RWPE1 (cell line): ENCODE measurements at regions not wholly inside any gene's neighbourhood (a gene's known extent, or its start where the extent isn't known, plus 50 kb on each side); places are given as distances from the start of the nearest gene placed in this dataset.

Experiments
- CTCF ChIA-PET: fragments of 350-600 bp; sonication (Branson Sonifier 250); formaldehyde crosslinking; extraction: SDS; loops from one replicate; lab custom pipeline; 2021; lab: Yijun Ruan, JAX
- POLR2A ChIA-PET: fragments of 400-600 bp; formaldehyde crosslinking; extraction: SDS; loops from one replicate; lab custom pipeline; 2020; ENCODE audit warnings: antibody characterized with exemption; ENCODE audit not compliant: low non-redundant PET; lab: Yijun Ruan, JAX
- DNase-seq: peaks from one replicate; pipeline ENCODE4 v3.0.0; 2012; ENCODE audit warnings: low spot score
- H3K27ac ChIP-seq: fragments of 450-650 bp; 2 replicates; pipeline ENCODE4 v1.5.1; 2017
- TF ChIP-seq, protein P1 (sequence below): fragments of 450-650 bp; conservative IDR thresholded peaks from 2 replicates; pipeline ENCODE4 v1.5.1; 2017; ENCODE audit warnings: low read depth, mild to moderate bottlenecking

DNA sequence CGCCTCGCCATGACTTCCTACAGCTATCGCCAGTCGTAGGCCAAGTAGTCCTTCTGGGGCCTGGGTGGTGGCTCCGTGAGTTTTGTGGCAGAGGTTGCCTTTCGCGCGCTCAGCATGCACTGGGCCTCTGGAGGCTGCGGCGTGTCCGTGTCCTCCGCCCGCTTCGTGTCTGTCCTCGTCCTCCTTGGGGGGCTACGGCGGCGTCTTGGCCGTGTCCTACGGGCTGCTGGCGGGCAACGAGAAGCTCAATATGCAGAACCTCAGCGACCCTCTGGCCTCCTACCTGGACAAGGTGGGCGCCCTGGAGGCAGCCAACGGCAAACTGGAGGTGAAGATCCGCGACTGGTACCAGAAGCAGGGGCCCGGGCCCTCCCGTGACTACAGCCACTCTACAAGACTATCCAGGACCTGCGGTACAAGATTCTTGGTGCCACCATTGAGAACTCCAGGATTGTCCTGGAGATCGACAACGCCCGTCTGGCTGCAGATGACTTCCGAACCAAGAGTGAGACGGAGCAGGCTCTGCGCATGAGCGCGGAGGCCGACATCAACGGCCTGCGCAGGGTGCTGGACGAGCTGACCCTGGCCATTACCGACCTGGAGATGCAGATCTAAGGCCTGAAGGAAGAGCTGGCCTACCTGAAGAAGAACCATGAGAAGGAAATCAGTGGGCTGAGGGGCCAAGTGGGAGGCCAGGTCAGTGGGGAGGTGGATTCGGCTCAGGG, 296.3 kb downstream of the OGFRL1 start:
- H3K27ac ChIP-seq: no peak overlapping the region
- DNase-seq: no peak
- ChIA-PET POLR2A (no interaction called here), CTCF (interaction anchor here (0.6 to 0.7 kb wide), 2 partner anchors 11 to 1742 kb away, joined by 3 to 5 read pairs; no protein-coding TSS in a partner anchor)
- TF ChIP-seq, protein P1, sequence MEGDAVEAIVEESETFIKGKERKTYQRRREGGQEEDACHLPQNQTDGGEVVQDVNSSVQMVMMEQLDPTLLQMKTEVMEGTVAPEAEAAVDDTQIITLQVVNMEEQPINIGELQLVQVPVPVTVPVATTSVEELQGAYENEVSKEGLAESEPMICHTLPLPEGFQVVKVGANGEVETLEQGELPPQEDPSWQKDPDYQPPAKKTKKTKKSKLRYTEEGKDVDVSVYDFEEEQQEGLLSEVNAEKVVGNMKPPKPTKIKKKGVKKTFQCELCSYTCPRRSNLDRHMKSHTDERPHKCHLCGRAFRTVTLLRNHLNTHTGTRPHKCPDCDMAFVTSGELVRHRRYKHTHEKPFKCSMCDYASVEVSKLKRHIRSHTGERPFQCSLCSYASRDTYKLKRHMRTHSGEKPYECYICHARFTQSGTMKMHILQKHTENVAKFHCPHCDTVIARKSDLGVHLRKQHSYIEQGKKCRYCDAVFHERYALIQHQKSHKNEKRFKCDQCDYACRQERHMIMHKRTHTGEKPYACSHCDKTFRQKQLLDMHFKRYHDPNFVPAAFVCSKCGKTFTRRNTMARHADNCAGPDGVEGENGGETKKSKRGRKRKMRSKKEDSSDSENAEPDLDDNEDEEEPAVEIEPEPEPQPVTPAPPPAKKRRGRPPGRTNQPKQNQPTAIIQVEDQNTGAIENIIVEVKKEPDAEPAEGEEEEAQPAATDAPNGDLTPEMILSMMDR: no peak

GRCh38 chr6:71585472-71585871, 296.9 kb downstream of the OGFRL1 start:
- ChIA-PET POLR2A (no interaction called here), CTCF (no interaction called here)
- H3K27ac ChIP-seq: no peak overlapping the region
- TF ChIP-seq, protein P1: no peak
- no peak for DNase-seq

GRCh38 chr6:71588490-71588889, 297.9 kb upstream of the RIMS1 start:
- ChIA-PET POLR2A (no interaction called here), CTCF (no interaction called here)
- H3K27ac ChIP-seq: no peak overlapping the region
- no peak for DNase-seq
- TF ChIP-seq, protein P1: no peak

DNA sequence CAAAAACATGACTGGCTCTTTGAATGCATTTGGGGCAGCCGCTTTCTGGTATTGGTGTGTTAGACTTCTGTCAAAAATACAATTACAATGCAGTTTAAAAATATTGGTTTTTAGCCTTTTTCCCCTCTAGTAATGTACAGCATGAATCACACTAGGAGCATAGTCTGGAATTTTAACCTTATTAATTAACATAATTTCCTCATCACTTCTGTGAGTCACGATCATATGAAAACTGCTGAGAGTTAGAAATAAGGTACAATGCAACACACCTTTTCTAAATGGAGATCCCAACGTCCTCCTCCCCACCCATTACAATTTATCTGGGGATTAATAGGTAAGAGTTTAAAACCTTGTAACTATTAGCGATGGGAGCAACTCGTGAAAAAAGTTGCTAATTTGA, 297.1 kb upstream of the RIMS1 start:
- POLR2A ChIA-PET: no interaction called here
- peak; percentile 17 for DNase-seq
- TF ChIP-seq, protein P1: no peak
- no peak overlapping the region for H3K27ac ChIP-seq
- CTCF ChIA-PET: no interaction called here

DNA sequence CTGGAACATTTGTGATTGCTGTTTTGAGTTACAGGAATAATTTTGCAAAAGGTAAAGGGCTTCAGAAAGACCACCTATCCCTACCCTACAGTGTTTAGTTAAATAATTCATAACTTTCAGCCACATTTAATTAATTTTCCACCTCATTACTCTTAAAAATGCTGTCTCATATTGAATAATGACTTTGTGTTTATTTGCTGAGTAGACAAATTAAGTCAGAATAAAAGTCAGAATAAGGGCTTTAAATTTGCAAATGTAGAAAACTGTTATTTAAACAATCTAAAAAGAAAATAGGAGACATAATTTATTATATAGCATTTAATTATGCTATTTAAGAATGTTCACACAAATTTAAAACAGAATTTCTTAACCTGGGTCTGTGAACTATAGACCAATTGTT, 293.7 kb upstream of the RIMS1 start:
- TF ChIP-seq, protein P1: no peak
- ChIA-PET CTCF (no interaction called here), POLR2A (no interaction called here)
- H3K27ac ChIP-seq: no peak overlapping the region
- DNase-seq: no peak

GRCh38 chr6:71599359-71599758, 287.0 kb upstream of the RIMS1 start:
- ChIA-PET CTCF (no interaction called here), POLR2A (no interaction called here)
- H3K27ac ChIP-seq: no peak overlapping the region
- TF ChIP-seq, protein P1: no peak
- no peak for DNase-seq
